HG03135 (cell line): ENCODE measurements at regions not wholly inside any gene's neighbourhood (a gene's known extent, or its start where the extent isn't known, plus 50 kb on each side); places are given as distances from the start of the nearest gene placed in this dataset.

ENCODE experiments used
- ATAC-seq: cut with Tn5 transposase; IDR thresholded peaks from one replicate; pipeline ENCODE4 v1.9.1; 2021; ENCODE audit warnings: mild to moderate bottlenecking, moderate library complexity; ENCODE audit not compliant: unreplicated experiment

DNA sequence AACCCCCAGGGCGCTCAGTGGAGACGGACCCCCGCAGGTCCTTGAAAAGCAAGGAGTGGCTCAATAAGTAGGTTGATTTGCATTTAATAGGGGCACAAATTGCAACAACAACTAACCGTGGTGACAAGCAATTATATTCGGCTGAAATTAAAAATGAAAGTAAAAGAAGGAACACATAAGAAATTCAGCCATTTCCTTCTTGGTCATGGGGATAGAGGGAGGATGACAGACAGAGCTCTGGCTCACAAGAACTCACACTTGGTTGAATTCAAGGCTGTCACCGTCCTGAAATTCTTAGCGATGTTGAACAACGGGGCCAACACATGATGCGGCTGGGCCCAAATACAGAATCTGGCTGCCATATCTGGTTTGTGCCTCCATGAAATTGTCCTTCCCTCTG, 129.0 kb downstream of the EDN3 start:
- ATAC-seq: no peak

DNA sequence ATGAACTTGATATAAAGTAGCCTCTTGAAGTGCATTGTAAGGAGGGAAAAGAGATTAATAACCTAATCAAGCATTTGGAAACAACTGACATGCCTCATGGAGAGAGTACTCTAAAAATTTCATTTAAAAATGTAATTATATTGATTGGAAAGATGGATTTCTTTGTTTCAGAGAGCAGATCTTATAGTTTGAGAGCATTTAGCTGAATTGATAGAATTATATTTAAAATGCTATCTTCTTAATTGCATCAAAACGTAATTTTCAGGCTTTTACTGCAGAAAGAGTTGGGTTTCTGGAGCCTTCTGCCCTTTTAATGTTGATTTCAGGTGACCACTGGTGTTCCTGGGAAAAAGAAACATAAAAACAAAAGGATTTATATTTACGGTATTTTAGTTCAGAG, 130.6 kb downstream of the EDN3 start:
- ATAC-seq: no peak

- ATAC-seq: no peak
Observed at GRCh38 chr20:59434960-59435359, 134.5 kb downstream of the EDN3 start.

DNA sequence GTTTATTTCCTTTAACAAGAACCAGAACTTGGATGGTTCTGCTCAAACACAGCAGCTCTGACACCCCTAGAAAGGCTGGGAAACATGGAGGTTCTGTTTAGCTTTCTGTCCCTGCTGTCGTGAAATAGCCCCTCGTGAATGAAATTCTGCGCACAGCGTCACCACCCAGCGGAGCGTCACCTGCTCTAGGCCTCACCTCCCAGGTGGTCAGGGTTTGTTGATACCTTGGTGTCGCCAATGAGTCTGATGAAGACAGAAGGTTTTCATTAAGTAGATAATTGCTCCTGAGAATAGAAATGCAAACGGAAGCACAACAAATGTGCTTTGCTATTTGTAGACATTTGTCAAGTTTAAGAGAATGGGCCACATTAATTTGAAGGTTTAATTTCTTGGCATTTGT, 135.1 kb downstream of the EDN3 start:
- ATAC-seq: no peak

GRCh38 chr20:59437601-59438031, 137.2 kb downstream of the EDN3 start:
- no peak for ATAC-seq

DNA sequence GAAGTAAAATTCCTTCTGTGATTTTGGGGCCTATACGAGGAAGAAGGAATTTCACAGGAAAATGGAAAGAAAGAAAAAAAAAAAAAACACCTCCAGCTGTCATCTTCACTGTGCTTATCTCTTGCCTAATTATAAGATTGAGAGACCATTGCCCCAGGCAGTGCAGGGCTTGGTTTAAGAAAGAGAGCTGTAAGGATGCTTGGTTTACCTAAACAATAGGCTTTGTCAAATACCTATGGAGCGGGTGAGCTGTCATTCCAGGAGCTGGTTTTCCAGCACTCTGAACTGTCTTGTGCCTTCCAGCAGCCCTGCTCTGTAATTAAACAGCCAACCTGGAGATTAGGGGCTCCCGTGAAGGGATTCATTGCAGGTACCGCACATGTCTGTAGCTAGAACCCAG, 137.8 kb downstream of the EDN3 start:
- ATAC-seq: no peak

GRCh38 chr20:59439243-59439642, 138.8 kb downstream of the EDN3 start:
- no peak for ATAC-seq

GRCh38 chr20:59441306-59441705, 140.9 kb downstream of the EDN3 start:
- no peak for ATAC-seq

- no peak for ATAC-seq
Observed at GRCh38 chr20:59441860-59442810, 141.7 kb downstream of the EDN3 start.

DNA sequence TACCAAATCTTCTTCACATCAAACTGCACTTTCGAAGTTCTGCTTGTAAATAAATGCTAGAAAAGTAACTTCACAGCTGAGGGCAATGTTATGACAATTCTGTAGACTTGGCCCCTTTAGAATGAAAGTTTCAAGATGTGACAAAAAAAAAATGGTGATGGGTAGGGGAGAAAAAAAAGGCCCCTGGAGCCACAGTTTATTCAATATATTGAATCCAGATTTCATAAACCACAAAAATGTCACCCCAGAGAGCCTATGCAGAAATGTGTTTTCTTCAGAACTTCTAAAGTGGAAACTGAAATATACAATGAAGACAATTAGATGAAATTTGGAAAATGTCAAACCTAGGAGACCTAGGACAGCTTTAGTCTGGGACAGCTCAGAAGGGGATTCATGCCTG, 143.1 kb downstream of the EDN3 start:
- no peak for ATAC-seq

DNA sequence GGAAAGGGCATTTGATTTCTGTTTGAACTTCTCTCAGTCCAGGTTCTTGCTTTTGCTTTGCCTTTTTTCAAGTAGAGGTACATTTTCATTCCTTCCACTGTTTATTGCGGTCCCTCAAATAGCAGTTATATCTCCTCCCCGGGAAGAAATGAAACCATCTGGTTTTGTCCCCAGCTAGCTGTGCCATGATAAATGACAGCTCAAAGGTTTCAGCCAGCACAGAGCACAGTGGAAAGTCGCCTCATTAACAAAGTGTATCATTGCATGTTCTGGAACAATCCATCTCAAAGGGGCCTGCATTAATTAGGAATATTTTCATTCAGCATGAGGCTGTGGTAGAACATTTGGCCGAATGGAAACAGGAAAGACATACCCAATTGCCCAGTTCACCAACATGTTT, 146.0 kb downstream of the EDN3 start:
- no peak for ATAC-seq

GRCh38 chr20:59448196-59448595, 147.8 kb downstream of the EDN3 start:
- ATAC-seq: no peak

DNA sequence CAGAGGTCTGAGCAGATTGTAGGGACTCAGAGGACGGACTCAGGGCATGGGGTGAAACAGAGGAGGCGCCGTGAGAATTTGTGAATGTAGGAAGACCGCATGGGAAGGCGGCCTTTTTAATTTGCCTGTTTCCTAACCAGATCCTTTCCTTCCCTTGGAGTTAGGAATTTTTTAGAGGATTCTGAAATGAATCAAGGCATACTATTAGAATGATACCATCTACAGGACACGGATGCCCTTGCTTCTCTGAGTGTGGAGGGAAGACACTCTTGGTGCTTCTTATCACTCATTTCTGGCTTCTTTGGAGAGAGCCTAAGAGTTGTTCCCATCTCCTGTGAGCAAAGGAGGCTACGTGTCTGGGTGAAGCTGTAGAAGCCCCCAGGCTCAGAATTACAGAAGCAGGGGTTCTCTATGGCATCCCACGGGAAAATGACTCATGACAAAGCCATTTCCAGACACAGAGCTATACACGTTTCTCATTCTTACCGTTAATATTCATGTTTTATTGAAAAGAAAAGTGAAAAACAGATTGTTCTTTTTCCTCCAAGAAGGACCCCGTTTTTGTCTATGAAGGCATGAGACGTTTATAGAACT, 148.5 kb downstream of the EDN3 start:
- ATAC-seq: no peak

DNA sequence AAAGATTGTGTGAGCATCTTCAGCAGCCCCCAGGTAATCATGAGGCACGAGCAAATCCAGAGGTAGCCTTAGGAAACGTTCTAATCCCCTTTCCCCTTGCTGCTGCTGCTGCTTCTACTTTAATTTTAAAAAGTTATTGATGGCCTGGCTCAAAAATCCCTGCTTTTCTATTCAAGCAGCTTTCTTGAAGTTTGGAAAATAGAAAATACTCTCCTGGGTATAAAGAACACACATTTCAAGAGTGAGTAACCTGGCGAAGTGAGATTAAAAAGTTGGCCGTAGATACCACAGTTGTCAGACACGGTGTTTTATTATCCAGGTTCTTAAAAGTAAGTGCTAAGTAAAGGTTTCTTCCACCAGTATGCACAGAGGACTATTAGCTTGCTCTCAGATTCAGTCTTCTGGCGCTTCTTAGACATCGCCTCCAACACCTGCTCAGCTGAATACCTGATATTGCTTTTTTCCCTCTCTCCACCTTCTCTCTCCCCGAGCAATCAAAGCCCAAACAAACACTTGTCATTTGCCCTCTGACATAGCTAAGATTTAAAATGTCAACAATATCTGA, 150.7 kb downstream of the EDN3 start:
- ATAC-seq: no peak

GRCh38 chr20:59451641-59452040, 151.2 kb downstream of the EDN3 start:
- no peak for ATAC-seq

- no peak for ATAC-seq
Observed at GRCh38 chr20:59452856-59453255, 151.5 kb upstream of the PHACTR3 start.

- no peak for ATAC-seq
Observed at GRCh38 chr20:59453759-59454560, 150.4 kb upstream of the PHACTR3 start.

- no peak for ATAC-seq
Observed at GRCh38 chr20:59455402-59456341, 148.7 kb upstream of the PHACTR3 start.

DNA sequence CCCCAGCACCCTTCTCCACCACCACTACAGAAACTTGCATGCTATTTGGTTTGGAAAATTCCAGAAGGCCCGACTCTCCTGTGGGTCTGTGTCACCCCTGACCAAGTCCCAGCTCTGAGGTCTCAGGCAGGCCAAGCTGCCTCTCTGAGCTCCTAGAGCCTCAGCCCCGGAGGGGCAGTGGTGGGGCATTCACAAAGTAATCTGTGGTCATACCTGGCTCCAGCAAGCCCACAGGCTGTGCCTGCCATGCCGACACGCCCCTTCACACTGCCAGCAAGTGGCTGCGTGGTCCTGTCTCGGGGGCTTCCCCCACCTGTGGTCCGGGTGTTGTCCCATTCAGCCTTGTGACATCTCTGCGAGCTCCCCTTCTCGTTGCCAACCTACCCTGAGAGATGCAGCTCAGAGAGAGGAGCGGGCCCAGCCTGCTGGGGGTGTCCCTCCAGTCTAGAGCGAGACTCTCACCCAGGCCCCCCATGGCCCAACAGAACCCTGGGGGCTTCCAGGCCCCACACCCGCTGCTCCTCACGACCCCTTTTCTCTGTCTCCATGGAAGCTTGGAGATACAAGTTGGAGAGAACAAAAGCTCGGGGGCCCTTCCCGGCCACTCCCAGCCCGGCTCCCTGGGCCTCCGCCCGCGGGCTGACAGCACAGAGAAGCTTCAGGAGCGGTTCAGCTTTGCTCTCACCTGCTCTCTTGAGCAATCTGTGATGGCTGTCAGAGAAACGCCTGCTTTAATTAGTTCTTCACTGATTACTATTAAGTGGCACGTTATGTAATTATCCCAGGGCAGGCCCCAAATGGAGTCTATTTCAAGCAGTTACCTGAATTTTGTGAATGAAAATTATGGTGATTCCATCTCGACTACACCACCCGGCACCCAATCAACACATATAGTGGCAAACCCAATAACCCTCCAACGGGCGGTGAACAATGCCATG, 147.7 kb upstream of the PHACTR3 start:
- ATAC-seq: no peak
